OCI-LY7 (cell line): ENCODE measurements at regions not wholly inside any gene's neighbourhood (a gene's known extent, or its start where the extent isn't known, plus 50 kb on each side); places are given as distances from the start of the nearest gene placed in this dataset.

ENCODE experiments used
- BruUV-seq: library from RNA; stranded (reverse); fragments of 400-500 nt; replicated peaks from 2 replicates; lab custom pipeline; 2021; lab: Mats Ljungman, UMichigan
- CTCF ChIA-PET: fragments of 300-600 bp; sonication (Branson Sonifier 250); formaldehyde crosslinking; loops from one replicate; lab custom pipeline; 2022; ENCODE audit warnings: antibody characterized with exemption; ENCODE audit not compliant: unreplicated experiment; lab: Charles Lee
- POLR2A ChIA-PET: fragments of 300-600 bp; sonication (Branson Sonifier 250); formaldehyde crosslinking; loops from one replicate; lab custom pipeline; 2022; ENCODE audit warnings: antibody characterized with exemption; lab: Charles Lee
- DNase-seq: peaks from one replicate; pipeline ENCODE4 v3.0.0-alpha.2; 2015; ENCODE audit warnings: low spot score
- H2AFZ ChIP-seq: fragments of 200-600 bp; sonication (generic), shearing (Covaris generic); 2 replicates; pipeline ENCODE4 v1.6.1; 2014; ENCODE audit warnings: mild to moderate bottlenecking, antibody characterized with exemption, low read length, moderate library complexity
- H3K27ac ChIP-seq: fragments of 200-600 bp; sonication (generic); 2 replicates; pipeline ENCODE4 v1.5.1; 2014; ENCODE audit warnings: mixed run types, low read depth, mild to moderate bottlenecking, moderate library complexity, low read length, inconsistent platforms; ENCODE audit not compliant: poor library complexity, severe bottlenecking
- H3K36me3 ChIP-seq: fragments of 200-600 bp; sonication (generic); 2 replicates; pipeline ENCODE4 v1.6.1; 2014; ENCODE audit warnings: mild to moderate bottlenecking, antibody characterized with exemption, low read length, moderate library complexity, mixed read lengths; ENCODE audit not compliant: insufficient read depth
- H3K4me1 ChIP-seq: fragments of 200-600 bp; sonication (generic); 2 replicates; pipeline ENCODE4 v1.5.1; 2014; ENCODE audit warnings: mild to moderate bottlenecking, low read length; ENCODE audit not compliant: insufficient read depth, poor library complexity, severe bottlenecking
- H3K4me2 ChIP-seq: fragments of 200-600 bp; sonication (generic); 2 replicates; pipeline ENCODE4 v1.6.1; 2014; ENCODE audit warnings: mild to moderate bottlenecking, low read length
- H3K4me3 ChIP-seq: fragments of 200-600 bp; sonication (generic); 2 replicates; pipeline ENCODE4 v1.5.1; 2014; ENCODE audit warnings: mild to moderate bottlenecking, low read depth, low read length; ENCODE audit not compliant: poor library complexity, severe bottlenecking
- H3K79me2 ChIP-seq: fragments of 200-600 bp; sonication (generic); 2 replicates; pipeline ENCODE4 v1.6.1; 2016; ENCODE audit warnings: low read depth, mild to moderate bottlenecking, low read length, moderate library complexity, mixed read lengths; ENCODE audit not compliant: insufficient read depth
- H3K9me2 ChIP-seq: fragments of 200-600 bp; sonication (generic); 2 replicates; pipeline ENCODE4 v1.6.1; 2016; ENCODE audit warnings: mild to moderate bottlenecking, low read length, mixed read lengths; ENCODE audit not compliant: insufficient read depth
- H3K9me3 ChIP-seq: fragments of 200-600 bp; sonication (generic); 2 replicates; pipeline ENCODE4 v1.6.1; 2014; ENCODE audit warnings: mild to moderate bottlenecking, mixed run types, low read length, mixed read lengths
- H4K20me1 ChIP-seq: fragments of 200-600 bp; sonication (generic); 2 replicates; pipeline ENCODE4 v1.6.1; 2014; ENCODE audit warnings: mild to moderate bottlenecking, antibody characterized with exemption, low read length, moderate library complexity, mixed read lengths; ENCODE audit not compliant: insufficient read depth
- EZH2phosphoT487 ChIP-seq: fragments of 200-600 bp; sonication (generic); IDR thresholded peaks from 2 replicates; pipeline ENCODE4 v1.6.1; 2018; ENCODE audit warnings: low read depth, borderline replicate concordance, mild to moderate bottlenecking, mixed run types, antibody characterized with exemption, low read length, moderate library complexity, mixed read lengths
- intact Hi-C: fragments of 100-400 bp; cut with micrococcal nuclease; formaldehyde crosslinking; loops from one replicate; pipeline ENCODE4 v1.10.0; 2022; ENCODE audit not compliant: unreplicated experiment
- TF ChIP-seq, protein P1 (sequence below): fragments of 200-600 bp; sonication (generic); conservative IDR thresholded peaks from 2 replicates; pipeline ENCODE4 v1.5.1; 2014; ENCODE audit warnings: mild to moderate bottlenecking, antibody characterized with exemption, low read length, moderate library complexity, mixed read lengths

DNA sequence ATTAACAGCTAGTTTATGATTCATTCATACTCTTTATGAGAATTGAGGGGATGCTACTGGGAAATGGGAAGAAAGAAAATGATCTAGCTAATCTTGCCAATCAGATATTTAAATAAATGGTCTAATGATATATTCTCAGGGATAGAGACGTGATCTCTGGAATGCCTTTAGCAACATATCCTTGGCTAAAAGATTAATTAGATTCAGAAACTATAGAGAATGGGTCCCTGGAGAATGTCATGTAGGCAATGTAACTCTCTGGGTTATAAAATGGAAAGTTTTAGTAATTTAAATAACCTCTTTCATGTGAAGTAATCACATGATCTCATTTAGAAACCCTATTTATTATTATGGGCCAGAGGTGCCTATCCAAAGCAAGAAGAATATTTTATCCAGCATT is 771.0 kb upstream of the CDH2 start:
- ChIA-PET CTCF (no interaction called here), POLR2A (interaction anchor here (0.6 kb wide), 1 partner anchor 27 kb away, joined by 3 read pairs; no protein-coding TSS in a partner anchor)
- no peak overlapping the region for H2AFZ ChIP-seq
- H3K27ac ChIP-seq, result no peak overlapping the region
- TF ChIP-seq, protein P1, sequence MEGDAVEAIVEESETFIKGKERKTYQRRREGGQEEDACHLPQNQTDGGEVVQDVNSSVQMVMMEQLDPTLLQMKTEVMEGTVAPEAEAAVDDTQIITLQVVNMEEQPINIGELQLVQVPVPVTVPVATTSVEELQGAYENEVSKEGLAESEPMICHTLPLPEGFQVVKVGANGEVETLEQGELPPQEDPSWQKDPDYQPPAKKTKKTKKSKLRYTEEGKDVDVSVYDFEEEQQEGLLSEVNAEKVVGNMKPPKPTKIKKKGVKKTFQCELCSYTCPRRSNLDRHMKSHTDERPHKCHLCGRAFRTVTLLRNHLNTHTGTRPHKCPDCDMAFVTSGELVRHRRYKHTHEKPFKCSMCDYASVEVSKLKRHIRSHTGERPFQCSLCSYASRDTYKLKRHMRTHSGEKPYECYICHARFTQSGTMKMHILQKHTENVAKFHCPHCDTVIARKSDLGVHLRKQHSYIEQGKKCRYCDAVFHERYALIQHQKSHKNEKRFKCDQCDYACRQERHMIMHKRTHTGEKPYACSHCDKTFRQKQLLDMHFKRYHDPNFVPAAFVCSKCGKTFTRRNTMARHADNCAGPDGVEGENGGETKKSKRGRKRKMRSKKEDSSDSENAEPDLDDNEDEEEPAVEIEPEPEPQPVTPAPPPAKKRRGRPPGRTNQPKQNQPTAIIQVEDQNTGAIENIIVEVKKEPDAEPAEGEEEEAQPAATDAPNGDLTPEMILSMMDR, result no peak
- no peak for TF ChIP-seq EZH2phosphoT487
- no peak for DNase-seq
- no peaks in the 10 kb centered on the region for H3K4me1 ChIP-seq
- no peaks in the 10 kb centered on the region for H3K79me2 ChIP-seq
- no peaks in the 10 kb centered on the region for H3K36me3 ChIP-seq
- no TSS peak for BruUV-seq
- H3K9me2 ChIP-seq, result no peaks in the 10 kb centered on the region
- H3K4me2 ChIP-seq, result no peak overlapping the region
- H4K20me1 ChIP-seq, result no peaks in the 10 kb centered on the region
- no peak overlapping the region for H3K4me3 ChIP-seq
- intact Hi-C loops, result no loop called here
- H3K9me3 ChIP-seq, result peaks cover 11% of the 10 kb centered on the region; the same call in 1 of the 2 replicates

DNA sequence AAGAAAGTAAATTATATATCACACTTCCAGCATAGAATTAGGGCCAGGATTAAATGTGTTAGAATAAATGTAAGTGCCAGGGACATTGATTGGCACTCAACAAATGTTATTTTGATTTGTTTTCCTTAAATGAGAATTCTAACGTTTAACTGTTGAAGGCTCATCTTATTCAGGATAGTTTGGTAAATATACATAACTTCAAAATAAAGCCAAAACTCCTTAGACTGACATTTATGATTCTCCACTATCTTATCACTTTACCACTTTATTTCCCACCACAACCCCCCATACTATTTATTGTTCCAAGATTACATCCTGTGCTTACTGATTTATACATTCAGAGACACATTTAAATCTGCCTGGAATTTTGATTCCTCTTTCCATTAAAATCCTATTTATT is 769.5 kb upstream of the CDH2 start:
- intact Hi-C loops, result no loop called here
- Histone ChIP-seq H3K36me3 (no peaks in the 10 kb centered on the region), H3K9me3 (0 out of 2 replicates have a peak, but pooled peaks cover 1% of the 10 kb centered on the region), H2AFZ (no peak overlapping the region), H3K4me3 (no peak overlapping the region), H3K4me1 (no peaks in the 10 kb centered on the region), H3K27ac (no peak overlapping the region), H3K4me2 (no peak overlapping the region), H4K20me1 (no peaks in the 10 kb centered on the region), H3K79me2 (no peaks in the 10 kb centered on the region), H3K9me2 (no peaks in the 10 kb centered on the region)
- POLR2A ChIA-PET, result no interaction called here
- no peak for DNase-seq
- CTCF ChIA-PET, result no interaction called here
- BruUV-seq, result no TSS peak
- TF ChIP-seq, protein P1, result no peak
- TF ChIP-seq EZH2phosphoT487, result no peak

DNA sequence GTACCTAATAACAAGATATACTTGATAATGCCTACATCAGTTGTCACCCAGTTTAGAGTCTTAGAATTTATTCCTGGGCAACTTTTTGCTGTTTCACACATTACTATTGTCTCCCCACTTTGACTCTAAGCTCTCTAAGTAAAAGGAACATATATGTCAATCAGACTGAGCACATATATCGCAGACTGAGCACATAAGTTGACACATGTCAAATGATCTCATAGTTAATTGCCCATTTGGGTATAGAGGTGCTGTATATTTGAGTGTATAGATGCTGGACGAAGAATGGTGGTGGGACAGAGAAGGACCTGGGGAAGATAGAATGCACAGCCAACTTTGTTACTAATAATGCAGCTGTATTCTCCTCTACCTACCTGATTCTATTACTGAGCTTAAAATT is 746.0 kb upstream of the CDH2 start:
- no TSS peak for BruUV-seq
- H3K4me3 ChIP-seq, result no peak overlapping the region
- no peak for TF ChIP-seq EZH2phosphoT487
- TF ChIP-seq, protein P1, result no peak
- H4K20me1 ChIP-seq, result no peaks in the 10 kb centered on the region
- no peaks in the 10 kb centered on the region for H3K9me3 ChIP-seq
- H2AFZ ChIP-seq, result no peak overlapping the region
- H3K4me2 ChIP-seq, result no peak overlapping the region
- no peaks in the 10 kb centered on the region for H3K4me1 ChIP-seq
- no peaks in the 10 kb centered on the region for H3K79me2 ChIP-seq
- intact Hi-C loops, result no loop called here
- ChIA-PET POLR2A (no interaction called here), CTCF (no interaction called here)
- DNase-seq, result no peak
- H3K27ac ChIP-seq, result no peak overlapping the region
- H3K36me3 ChIP-seq, result no peaks in the 10 kb centered on the region
- no peaks in the 10 kb centered on the region for H3K9me2 ChIP-seq
